H9 (cell line): ENCODE measurements at regions not wholly inside any gene's neighbourhood (a gene's known extent, or its start where the extent isn't known, plus 50 kb on each side); places are given as distances from the start of the nearest gene placed in this dataset.

Experiments
- DNase-seq: peaks from one replicate; pipeline ENCODE4 v3.0.0-alpha.2; 2017
- H2AFZ ChIP-seq: one replicate; pipeline ENCODE4 v1.6.1; 2013; ENCODE audit warnings: mild to moderate bottlenecking, low read length, control low read depth, moderate library complexity
- H2AK5ac ChIP-seq: 2 replicates; pipeline ENCODE4 v1.6.1; 2013; ENCODE audit warnings: low read length, control low read depth, mixed read lengths; ENCODE audit not compliant: insufficient read length
- H2BK120ac ChIP-seq: one replicate; pipeline ENCODE4 v1.6.1; 2013; ENCODE audit warnings: low read depth, mild to moderate bottlenecking, low read length, control low read depth, inconsistent platforms; ENCODE audit not compliant: poor library complexity, severe bottlenecking
- H2BK12ac ChIP-seq: 2 replicates; pipeline ENCODE4 v1.6.1; 2013; ENCODE audit warnings: low read length, control low read depth, mixed read lengths, low read depth; ENCODE audit not compliant: insufficient read length
- H2BK15ac ChIP-seq: 2 replicates; pipeline ENCODE4 v1.6.1; 2013; ENCODE audit warnings: low read depth, low read length, control low read depth
- H2BK20ac ChIP-seq: one replicate; pipeline ENCODE4 v1.6.1; 2013; ENCODE audit warnings: low read depth, mild to moderate bottlenecking, low read length, control low read depth, inconsistent platforms; ENCODE audit not compliant: poor library complexity, severe bottlenecking
- H2BK5ac ChIP-seq: 2 replicates; pipeline ENCODE4 v1.6.1; 2013; ENCODE audit warnings: low read length, control low read depth, mixed read lengths; ENCODE audit not compliant: insufficient read length
- H3K14ac ChIP-seq: 2 replicates; pipeline ENCODE4 v1.6.1; 2013; ENCODE audit warnings: low read length, control low read depth; ENCODE audit not compliant: insufficient read depth
- H3K18ac ChIP-seq: 2 replicates; pipeline ENCODE4 v1.6.1; 2013; ENCODE audit warnings: low read depth, mild to moderate bottlenecking, mixed read lengths, low read length, control low read depth; ENCODE audit not compliant: insufficient read length
- H3K23ac ChIP-seq: 2 replicates; pipeline ENCODE4 v1.6.1; 2013; ENCODE audit warnings: low read length, control low read depth, mixed read lengths, low read depth; ENCODE audit not compliant: insufficient read length
- H3K23me2 ChIP-seq: 2 replicates; pipeline ENCODE4 v1.6.1; 2013; ENCODE audit warnings: low read depth, mild to moderate bottlenecking, mixed read lengths, low read length, control low read depth; ENCODE audit not compliant: insufficient read length, poor library complexity, severe bottlenecking
- H3K27ac ChIP-seq: 2 replicates; pipeline ENCODE4 v1.5.1; 2013; ENCODE audit warnings: low read length, control low read depth, mixed read lengths, low read depth; ENCODE audit not compliant: insufficient read length
- H3K27me3 ChIP-seq: 2 replicates; pipeline ENCODE4 v1.6.1; 2013; ENCODE audit warnings: low read length, control low read depth, inconsistent platforms; ENCODE audit not compliant: insufficient read depth
- H3K4ac ChIP-seq: 2 replicates; pipeline ENCODE4 v1.6.1; 2013; ENCODE audit warnings: low read depth, mild to moderate bottlenecking, control low read depth, inconsistent platforms, low read length, moderate library complexity
- H3K4me1 ChIP-seq: 2 replicates; pipeline ENCODE4 v1.6.1; 2013; ENCODE audit warnings: low read length, control low read depth, inconsistent platforms; ENCODE audit not compliant: insufficient read depth
- H3K4me2 ChIP-seq: 2 replicates; pipeline ENCODE4 v1.6.1; 2013; ENCODE audit warnings: low read length, control low read depth, mixed read lengths; ENCODE audit not compliant: insufficient read length, insufficient read depth
- H3K56ac ChIP-seq: 2 replicates; pipeline ENCODE4 v1.6.1; 2013; ENCODE audit warnings: low read depth, mild to moderate bottlenecking, mixed read lengths, low read length, control low read depth; ENCODE audit not compliant: insufficient read length
- H3K79me1 ChIP-seq: 2 replicates; pipeline ENCODE4 v1.6.1; 2013; ENCODE audit warnings: low read depth, mild to moderate bottlenecking, moderate library complexity, low read length, control low read depth, inconsistent platforms; ENCODE audit not compliant: insufficient read depth, poor library complexity, severe bottlenecking
- H3K79me2 ChIP-seq: 2 replicates; pipeline ENCODE4 v1.6.1; 2013; ENCODE audit warnings: low read length, control low read depth, inconsistent platforms; ENCODE audit not compliant: insufficient read depth
- H3K9ac ChIP-seq: 2 replicates; pipeline ENCODE4 v1.6.1; 2013; ENCODE audit warnings: low read length, control low read depth, mixed read lengths; ENCODE audit not compliant: insufficient read length; ENCODE audit errors: extremely low read depth
- H3K9me3 ChIP-seq: one replicate; pipeline ENCODE4 v1.6.1; 2013; ENCODE audit warnings: low read depth, low read length, inconsistent platforms; ENCODE audit not compliant: control insufficient read depth
- H3T11ph ChIP-seq: one replicate; pipeline ENCODE4 v1.6.1; 2013; ENCODE audit warnings: mild to moderate bottlenecking, low read length, control low read depth, inconsistent platforms
- H4K20me1 ChIP-seq: one replicate; pipeline ENCODE4 v1.6.1; 2013; ENCODE audit not compliant: control insufficient read depth, insufficient read length, insufficient read depth
- H4K5ac ChIP-seq: 2 replicates; pipeline ENCODE4 v1.6.1; 2013; ENCODE audit warnings: low read depth, mild to moderate bottlenecking, mixed read lengths, low read length, control low read depth; ENCODE audit not compliant: insufficient read length
- H4K8ac ChIP-seq: replicated peaks from 2 replicates; pipeline ENCODE4 v1.6.1; 2013; ENCODE audit warnings: low read length, control low read depth, mixed read lengths, low read depth; ENCODE audit not compliant: insufficient read length
- H4K91ac ChIP-seq: 2 replicates; pipeline ENCODE4 v1.6.1; 2013; ENCODE audit warnings: low read depth, mild to moderate bottlenecking, moderate library complexity, mixed read lengths, low read length, control low read depth; ENCODE audit not compliant: insufficient read length
- H3K27ac Mint-ChIP-seq, 3 experiments: 2 replicates in 2 of 3; 3 replicates in 1 of 3; pipeline ENCODE4 v1.8.0; 2020 to 2021; ENCODE audit warnings: mixed read lengths in 3 of 3, mild to moderate bottlenecking in 1 of 3, moderate library complexity in 1 of 3
- H3K27me3 Mint-ChIP-seq: 2 replicates; pipeline ENCODE4 v1.8.0; 2021; ENCODE audit warnings: low read depth, mild to moderate bottlenecking, moderate library complexity, mixed read lengths
- H3K36me3 Mint-ChIP-seq, 3 experiments: 2 replicates in 2 of 3; 3 replicates in 1 of 3; pipeline ENCODE4 v1.8.0; 2020 to 2021; ENCODE audit warnings: low read depth in 3 of 3, mixed read lengths in 3 of 3; ENCODE audit not compliant: insufficient read depth in 1 of 3
- H3K4me1 Mint-ChIP-seq, 2 experiments: 2 replicates each; pipeline ENCODE4 v1.8.0; 2020; ENCODE audit warnings: mixed read lengths in 2 of 2
- H3K4me3 Mint-ChIP-seq, 2 experiments: 2 replicates in 1 of 2; 3 replicates in 1 of 2; pipeline ENCODE4 v1.8.0; 2020 to 2021; ENCODE audit warnings: mild to moderate bottlenecking in 2 of 2, mixed read lengths in 2 of 2, moderate library complexity in 1 of 2
- H3K9me3 Mint-ChIP-seq, 2 experiments: 2 replicates in 1 of 2; 3 replicates in 1 of 2; pipeline ENCODE4 v1.8.0; 2020; ENCODE audit warnings: mild to moderate bottlenecking in 2 of 2, mixed read lengths in 2 of 2, moderate library complexity in 1 of 2
- CTCF ChIP-seq: fragments of 200-600 bp; sonication (generic); conservative IDR thresholded peaks from 3 replicates; pipeline ENCODE4 v1.8.0; 2021; ENCODE audit warnings: antibody characterized with exemption, mild to moderate bottlenecking
- WGBS: extraction: QIAGEN DNeasy Blood & Tissue Kit; methylation state at CpG from one replicate; pipeline ENCODE4 v1.1.7; 2013; ENCODE audit warnings: missing lambda C conversion rate, low lambda C conversion rate, mixed read lengths; ENCODE audit not compliant: insufficient read length; ENCODE audit errors: extremely low coverage; 5-methylcytosine and 5-hydroxymethylcytosine counted together

- Mint-ChIP-seq H3K4me3 (no peak overlapping the region), H3K4me1 (peaks cover 18 to 22% of the 10 kb centered on the region in 2 experiments), H3K36me3 (no peaks in the 10 kb centered on the region), H3K27me3 (no peaks in the 10 kb centered on the region; the same call in 1 of the 2 replicates), H3K27ac (no peak overlapping the region; a peak in 1 of 7 replicates), H3K9me3 (no peaks in the 10 kb centered on the region)
- Histone ChIP-seq H4K91ac (no peak overlapping the region), H2AFZ (no peak overlapping the region), H2BK20ac (no peak overlapping the region), H2BK12ac (no peak overlapping the region), H2BK120ac (no peak overlapping the region), H3K4me2 (no peak overlapping the region), H2AK5ac (no peak overlapping the region), H3T11ph (no peak overlapping the region), H3K9ac (no peak overlapping the region), H2BK5ac (no peak overlapping the region), H3K79me2 (no peaks in the 10 kb centered on the region), H3K4me1 (peaks cover 3% of the 10 kb centered on the region), H4K20me1 (no peaks in the 10 kb centered on the region), H3K56ac (no peak overlapping the region), H3K79me1 (no peaks in the 10 kb centered on the region), H4K5ac (no peak overlapping the region), H3K23me2 (no peaks in the 10 kb centered on the region), H3K14ac (no peak overlapping the region), H3K27ac (no peak overlapping the region), H3K27me3 (no peaks in the 10 kb centered on the region), H3K23ac (no peak overlapping the region), H3K9me3 (no peaks in the 10 kb centered on the region), H3K4ac (no peak overlapping the region), H4K8ac (no peak overlapping the region), H3K18ac (no peak overlapping the region), H2BK15ac (no peak overlapping the region)
- no CpG with 5 or more reads among the region's 2 CpGs for WGBS
- DNase-seq: no peak
- no peak for TF ChIP-seq CTCF
Observed at GRCh38 chr4:26268246-26268645, 52.6 kb upstream of the RBPJ start.
